ENCODE measurements at regions not wholly inside any gene's neighbourhood (a gene's known extent, or its start where the extent isn't known, plus 50 kb on each side); places are given as distances from the start of the nearest gene placed in this dataset.

GRCh38 chr13:27353708-27354107 lies 70.7 kb upstream of the GTF3A start:
- Histone ChIP-seq H3K36me3 (ENCODE audit: control insufficient read depth in 1 of 2, insufficient read depth in 2 of 2, low read length in 2 of 2) (no peaks in the 10 kb centered on the region), H3K27ac (ENCODE audit: low read depth, low read length) (no peak overlapping the region), H3K79me2 (ENCODE audit: insufficient read depth, low read length) (no peaks in the 10 kb centered on the region), H3K9me2 (ENCODE audit: insufficient read depth) (no peaks in the 10 kb centered on the region), H3K4me3 (replicated peaks in 1 of 2; ENCODE audit: low read depth in 1 of 2, low read length in 2 of 2) (no peak overlapping the region), H3K9me3 (ENCODE audit: control insufficient read depth in 1 of 2, insufficient read depth in 1 of 2, low read depth in 1 of 2, low read length in 2 of 2) (no peaks in the 10 kb centered on the region), H3K27me3 (ENCODE audit: insufficient read depth, low read length) (no peaks in the 10 kb centered on the region), H2AFZ (ENCODE audit: low read depth, low read length, poor library complexity, severe bottlenecking) (no peak overlapping the region), H3K4me1 (ENCODE audit: control insufficient read depth in 1 of 2, insufficient read depth in 2 of 2, low read length in 2 of 2) (peaks cover 0 to 4% of the 10 kb centered on the region in 2 experiments; a peak in 2 of 4 replicates), H3K4me2 (ENCODE audit: low read length) (no peak overlapping the region), H3K9ac (ENCODE audit: low read length) (no peak overlapping the region), H4K20me1 (ENCODE audit: insufficient read depth) (no peaks in the 10 kb centered on the region)
- no TSS peak for BruUV-seq (replicated peaks)
- no peak for DNase-seq (ENCODE audit: low read depth, low spot score)
- ChIA-PET RAD21 (ENCODE audit: low non-redundant PET in 1 of 2, low total read pairs in 2 of 2, uncharacterized antibody in 2 of 2, unreplicated experiment in 2 of 2) (no interaction called here), POLR2A (no interaction called here), CTCF (interaction anchor here (1.1 to 2.8 kb wide), 4 partner anchors 8 to 407 kb away, joined by 3 to 11 read pairs (median 8); no protein-coding TSS in a partner anchor)
- ATAC-seq: no peak
- no peak for TF ChIP-seq FOSL1 (IDR thresholded peaks at IDR 0.05; ENCODE audit: low read depth)
- TF ChIP-seq CTCF (IDR thresholded peaks at IDR 0.05 in 2 of 3, conservative IDR thresholded peaks at IDR 0.05 in 1 of 3; ENCODE audit: borderline replicate concordance in 1 of 3, insufficient read depth in 1 of 3, low read depth in 2 of 3, low read length in 2 of 3): no peak
- no peak for TF ChIP-seq ELF1 (IDR thresholded peaks at IDR 0.05; ENCODE audit: borderline replicate concordance, low read depth)
- no peak for TF ChIP-seq SRF (IDR thresholded peaks at IDR 0.05; ENCODE audit: low read depth)
- TF ChIP-seq TCF7L2 (IDR thresholded peaks at IDR 0.05; ENCODE audit: borderline replicate concordance, extremely low read depth, insufficient read depth, insufficient read length): no peak
- TF ChIP-seq ZBTB33 (IDR thresholded peaks at IDR 0.05; ENCODE audit: extremely low read depth, insufficient replicate concordance, low read length): no peak
- no peak for TF ChIP-seq RAD21 (IDR thresholded peaks at IDR 0.05; ENCODE audit: low read depth)
- TF ChIP-seq SP1 (IDR thresholded peaks at IDR 0.05; ENCODE audit: low read depth): no peak
- no peak for TF ChIP-seq CEBPB (IDR thresholded peaks at IDR 0.05; ENCODE audit: low read depth)
- intact Hi-C loops (cut with micrococcal nuclease): no loop called here

Data from HCT116 (cell line).